ENCODE measurements at regions not wholly inside any gene's neighbourhood (a gene's known extent, or its start where the extent isn't known, plus 50 kb on each side); places are given as distances from the start of the nearest gene placed in this dataset.

GRCh38 chr7:22659741-22660140 is 67.3 kb upstream of the IL6 start (continued):
- TF ChIP-seq ARID4B (CRISPR knock-in tag; IDR thresholded peaks at IDR 0.05; ENCODE audit: borderline replicate concordance): no peak
- TF ChIP-seq MLX (CRISPR knock-in tag; IDR thresholded peaks at IDR 0.05): no peak
- no peak for TF ChIP-seq NFE2L1 (CRISPR knock-in tag; IDR thresholded peaks at IDR 0.05)
- TF ChIP-seq TCF7 (CRISPR knock-in tag; IDR thresholded peaks at IDR 0.05; ENCODE audit: low read depth): no peak
- TF ChIP-seq USF2 (CRISPR knock-in tag; IDR thresholded peaks at IDR 0.05): no peak
- no peak for TF ChIP-seq MXD4 (CRISPR knock-in tag; IDR thresholded peaks at IDR 0.05; ENCODE audit: borderline replicate concordance)
- TF ChIP-seq JAZF1 (CRISPR knock-in tag; IDR thresholded peaks at IDR 0.05): no peak

- CTCF ChIA-PET: interaction anchor here (1.5 kb wide), 1 partner anchor 69 kb away, joined by 3 read pairs; the partner anchor contains the start of gene IL6
- Mint-ChIP-seq H3K27me3 (ENCODE audit: low read depth) (no peaks in the 10 kb centered on the region), H3K9me3 (no peaks in the 10 kb centered on the region; the same call in 1 of the 2 replicates)
Measured at GRCh38 chr7:22658031-22658430, 69.0 kb upstream of the IL6 start.

More at GRCh38 chr7:22658031-22658430, 69.0 kb upstream of the IL6 start:
- H3K4me3 Mint-ChIP-seq: no peak overlapping the region
- POLR2A ChIA-PET: no interaction called here
- no peak for DNase-seq (ENCODE audit: low spot score)
- ATAC-seq: no peak
- peak overlapping the region; percentile 25; the same call in 1 of the 2 replicates for H3K27ac Mint-ChIP-seq
- no peaks in the 10 kb centered on the region for H3K36me3 Mint-ChIP-seq
- TF ChIP-seq ZNF317 (CRISPR knock-in tag; IDR thresholded peaks at IDR 0.05; ENCODE audit: borderline replicate concordance, low read depth) (no peak), ATF1 (CRISPR knock-in tag; IDR thresholded peaks at IDR 0.05) (no peak), ZNF512 (CRISPR knock-in tag; IDR thresholded peaks at IDR 0.05; ENCODE audit: borderline replicate concordance) (no peak), ESRRA (CRISPR knock-in tag; IDR thresholded peaks at IDR 0.05; ENCODE audit: borderline replicate concordance) (no peak), OVOL2 (CRISPR knock-in tag; IDR thresholded peaks at IDR 0.05; ENCODE audit: borderline replicate concordance) (no peak), ATF3 (CRISPR knock-in tag; conservative IDR thresholded peaks at IDR 0.05) (no peak), ELF4 (CRISPR knock-in tag; IDR thresholded peaks at IDR 0.05; ENCODE audit: low read depth) (no peak), NR1H2 (CRISPR knock-in tag; IDR thresholded peaks at IDR 0.05) (no peak), PRDM15 (CRISPR knock-in tag; IDR thresholded peaks at IDR 0.05) (no peak), ZBTB43 (CRISPR knock-in tag; IDR thresholded peaks at IDR 0.05) (no peak), ARID4B (CRISPR knock-in tag; IDR thresholded peaks at IDR 0.05; ENCODE audit: borderline replicate concordance) (no peak)
- H3K4me1 Mint-ChIP-seq: peaks cover 30% of the 10 kb centered on the region

Measured in WTC11 (cell line).